PC-3 (cell line): ENCODE measurements at regions not wholly inside any gene's neighbourhood (a gene's known extent, or its start where the extent isn't known, plus 50 kb on each side); places are given as distances from the start of the nearest gene placed in this dataset.

Experiments
- ATAC-seq: fragments of 200-7000 bp; cut with Tn5 transposase; 2 replicates; pipeline ENCODE4 v1.9.1; 2020; ENCODE audit warnings: mild to moderate bottlenecking, moderate library complexity
- BruUV-seq: library from RNA; stranded (reverse); fragments of 400-500 nt; replicated peaks from 2 replicates; lab custom pipeline; 2021; lab: Mats Ljungman, UMichigan
- CTCF ChIA-PET: fragments of 300-600 bp; sonication (Branson Sonifier 250); formaldehyde crosslinking; loops from one replicate; lab custom pipeline; 2022; ENCODE audit warnings: antibody characterized with exemption; lab: Charles Lee
- POLR2A ChIA-PET: fragments of 300-600 bp; sonication (Branson Sonifier 250); formaldehyde crosslinking; loops from one replicate; lab custom pipeline; 2022; ENCODE audit warnings: antibody characterized with exemption; ENCODE audit not compliant: unreplicated experiment; lab: Charles Lee
- DNase-seq: peaks from one replicate; pipeline ENCODE4 v3.0.0-alpha.2; 2015
- H2AFZ ChIP-seq: fragments of 300-600 bp; sonication (generic); 2 replicates; pipeline ENCODE4 v1.6.0; 2016; ENCODE audit warnings: antibody characterized with exemption, low read length
- H3F3A ChIP-seq: fragments of 300-600 bp; sonication (generic); one replicate; pipeline ENCODE4 v1.6.0; 2017; ENCODE audit warnings: antibody characterized with exemption, low read length, control low read depth, mild to moderate bottlenecking; ENCODE audit not compliant: unreplicated experiment
- H3K27ac ChIP-seq: fragments of 300-600 bp; sonication (generic); 2 replicates; pipeline ENCODE4 v1.5.1; 2016; ENCODE audit warnings: mild to moderate bottlenecking, low read length
- H3K27me3 ChIP-seq: fragments of 300-600 bp; sonication (generic); 2 replicates; pipeline ENCODE4 v1.6.1; 2016; ENCODE audit warnings: low read length, mixed read lengths
- H3K36me3 ChIP-seq: fragments of 300-600 bp; sonication (generic); 2 replicates; pipeline ENCODE4 v1.6.1; 2016; ENCODE audit warnings: low read depth, mixed run types, low read length, mixed read lengths
- H3K4me1 ChIP-seq: fragments of 300-600 bp; sonication (generic); 2 replicates; pipeline ENCODE4 v1.5.1; 2016; ENCODE audit warnings: low read length; ENCODE audit not compliant: insufficient read depth
- H3K4me2 ChIP-seq: fragments of 300-600 bp; sonication (generic); 2 replicates; pipeline ENCODE4 v1.6.0; 2016; ENCODE audit warnings: low read length
- H3K4me3 ChIP-seq: fragments of 300-600 bp; sonication (generic); 2 replicates; pipeline ENCODE4 v1.5.1; 2016; ENCODE audit warnings: mild to moderate bottlenecking, low read length, mixed read lengths
- H3K79me2 ChIP-seq: fragments of 300-600 bp; sonication (generic); 2 replicates; pipeline ENCODE4 v1.6.1; 2017; ENCODE audit warnings: low read length, mixed read lengths
- H3K9ac ChIP-seq: fragments of 300-600 bp; sonication (generic); 2 replicates; pipeline ENCODE4 v1.6.0; 2016; ENCODE audit warnings: mild to moderate bottlenecking, low read length
- H3K9me2 ChIP-seq: fragments of 300-600 bp; sonication (generic); replicated peaks from 2 replicates; pipeline ENCODE4 v1.6.1; 2016; ENCODE audit warnings: mixed run types, low read length, mixed read lengths
- H3K9me3 ChIP-seq: fragments of 300-600 bp; sonication (generic); 2 replicates; pipeline ENCODE4 v1.6.1; 2016; ENCODE audit warnings: low read length, mixed read lengths
- H4K20me1 ChIP-seq: fragments of 300-600 bp; sonication (generic); 2 replicates; pipeline ENCODE4 v1.6.1; 2016; ENCODE audit warnings: low read length, mixed read lengths
- CTCF ChIP-seq: fragments of 300-600 bp; sonication (generic); conservative IDR thresholded peaks from 2 replicates; pipeline ENCODE4 v1.5.1; 2017; ENCODE audit warnings: antibody characterized with exemption, low read depth, mild to moderate bottlenecking, low read length
- EZH2 ChIP-seq: fragments of 300-600 bp; sonication (generic); IDR thresholded peaks from one replicate; pipeline ENCODE4 v1.6.1; 2017; ENCODE audit warnings: antibody characterized with exemption, mild to moderate bottlenecking, low read length; ENCODE audit not compliant: unreplicated experiment
- EZH2phosphoT487 ChIP-seq: fragments of 300-600 bp; sonication (generic); IDR thresholded peaks from 2 replicates; pipeline ENCODE4 v1.6.1; 2018; ENCODE audit warnings: mild to moderate bottlenecking, antibody characterized with exemption, low read length, borderline replicate concordance
- intact Hi-C: fragments of 100-400 bp; cut with micrococcal nuclease; formaldehyde crosslinking; loops from 2 replicates; pipeline ENCODE4 v1.9.0; 2023

DNA sequence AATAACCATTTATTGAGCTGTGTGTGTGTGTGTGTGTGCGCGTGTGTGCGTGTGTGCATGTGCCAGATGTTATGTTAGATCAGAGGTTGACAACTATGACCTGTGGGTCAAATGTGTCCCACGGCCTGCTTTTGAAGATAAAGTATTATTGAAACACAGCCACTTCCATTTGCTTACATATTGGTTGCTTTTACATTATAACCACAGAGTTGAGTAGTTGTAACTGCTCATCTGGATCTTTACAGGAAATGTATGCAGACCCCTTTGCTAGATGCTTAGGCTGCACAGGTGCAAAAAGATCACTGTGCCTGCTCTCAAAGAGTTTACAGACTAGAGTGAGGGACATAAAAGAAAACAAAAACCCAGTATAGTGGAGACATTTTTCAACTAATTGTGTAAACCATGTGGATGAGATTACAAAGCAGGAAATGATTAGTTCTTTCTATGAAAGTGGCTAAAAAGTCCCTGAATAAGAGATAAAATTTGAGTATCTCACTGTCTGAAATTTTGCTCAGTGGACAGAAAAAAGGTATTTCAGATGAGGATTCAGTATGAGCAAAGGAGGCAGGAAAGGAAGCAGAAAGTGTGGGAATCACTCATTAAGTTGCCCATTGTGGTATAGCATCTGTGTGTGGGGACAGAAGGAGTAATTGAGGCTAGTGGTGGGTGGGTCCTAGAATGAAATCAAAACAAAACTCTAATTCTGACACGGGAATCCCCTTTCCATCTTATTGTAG, 188.4 kb downstream of the PAH start:
- Histone ChIP-seq H2AFZ (no peak overlapping the region), H3K79me2 (no peaks in the 10 kb centered on the region), H3K9me3 (no peaks in the 10 kb centered on the region; the same call in none of the 2 replicates), H3K36me3 (no peaks in the 10 kb centered on the region), H3K4me1 (no peaks in the 10 kb centered on the region), H3K4me3 (no peak overlapping the region), H4K20me1 (no peaks in the 10 kb centered on the region), H3K9me2 (no peaks in the 10 kb centered on the region), H3K27me3 (no peaks in the 10 kb centered on the region), H3K9ac (no peak overlapping the region), H3K4me2 (no peak overlapping the region), H3K27ac (no peak overlapping the region), H3F3A (no peaks in the 10 kb centered on the region)
- ATAC-seq (no peak), DNase-seq (no peak)
- POLR2A ChIA-PET = no interaction called here
- intact Hi-C loops = no loop called here
- BruUV-seq = no TSS peak
- CTCF ChIA-PET = no interaction called here
- TF ChIP-seq EZH2 = no peak
- no peak for TF ChIP-seq CTCF
- no peak for TF ChIP-seq EZH2phosphoT487

- no peak overlapping the region for H3K9ac ChIP-seq
- no peaks in the 10 kb centered on the region for H3K27me3 ChIP-seq
- H4K20me1 ChIP-seq = no peaks in the 10 kb centered on the region
- no peak overlapping the region for H3K4me2 ChIP-seq
- DNase-seq = no peak
- H3K4me1 ChIP-seq = no peaks in the 10 kb centered on the region
- ATAC-seq = no peak
- POLR2A ChIA-PET = no interaction called here
- CTCF ChIA-PET = no interaction called here
- no peak overlapping the region for H3K4me3 ChIP-seq
- intact Hi-C loops = no loop called here
- H3K27ac ChIP-seq = no peak overlapping the region
- H3K36me3 ChIP-seq = no peaks in the 10 kb centered on the region
- no peak for TF ChIP-seq CTCF
- H3K9me3 ChIP-seq = 0 out of 2 replicates have a peak, but pooled peaks cover 4% of the 10 kb centered on the region
- H3K9me2 ChIP-seq = no peaks in the 10 kb centered on the region
- H3K79me2 ChIP-seq = no peaks in the 10 kb centered on the region
- no TSS peak for BruUV-seq
- no peak overlapping the region for H2AFZ ChIP-seq
- no peaks in the 10 kb centered on the region for H3F3A ChIP-seq
Measured at GRCh38 chr12:102726686-102727085, 190.4 kb downstream of the PAH start.

DNA sequence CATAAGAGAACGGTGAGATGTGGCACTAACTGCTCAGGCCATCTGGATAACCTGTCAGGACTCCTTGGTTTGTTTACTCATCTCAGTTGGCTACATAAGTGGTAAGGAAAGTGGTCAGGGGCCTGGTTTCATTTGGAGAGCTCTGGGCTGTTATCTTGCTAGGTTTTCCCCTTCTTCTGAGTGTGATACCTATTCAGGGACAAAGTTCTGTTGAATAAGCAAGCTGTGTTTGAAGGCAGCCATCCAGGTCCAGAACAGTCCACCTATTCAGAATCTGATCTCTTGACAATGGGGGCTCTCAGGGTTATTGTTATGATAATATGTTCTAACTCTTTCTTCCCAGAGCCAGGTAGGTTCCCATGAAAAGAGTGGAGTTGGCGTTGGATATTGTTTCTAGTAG, 194.9 kb downstream of the PAH start:
- H3K9me3 ChIP-seq = 0 out of 2 replicates have a peak, but pooled peaks cover 10% of the 10 kb centered on the region
- H4K20me1 ChIP-seq = no peaks in the 10 kb centered on the region
- no peak overlapping the region for H3K4me3 ChIP-seq
- intact Hi-C loops = no loop called here
- no peaks in the 10 kb centered on the region for H3K79me2 ChIP-seq
- ChIA-PET POLR2A (no interaction called here), CTCF (no interaction called here)
- no peak overlapping the region for H3K4me2 ChIP-seq
- no peak overlapping the region for H2AFZ ChIP-seq
- no peak for DNase-seq
- H3K27me3 ChIP-seq = no peaks in the 10 kb centered on the region
- ATAC-seq = no peak
- no TSS peak for BruUV-seq
- H3K9me2 ChIP-seq = no peaks in the 10 kb centered on the region
- TF ChIP-seq CTCF (no peak), EZH2 (no peak), EZH2phosphoT487 (no peak)
- no peak overlapping the region for H3K27ac ChIP-seq
- no peak overlapping the region for H3K9ac ChIP-seq
- H3F3A ChIP-seq = no peaks in the 10 kb centered on the region
- no peaks in the 10 kb centered on the region for H3K36me3 ChIP-seq
- no peaks in the 10 kb centered on the region for H3K4me1 ChIP-seq
